Ovary (tissue), 3 donors: ENCODE measurements at regions not wholly inside any gene's neighbourhood (a gene's known extent, or its start where the extent isn't known, plus 50 kb on each side); places are given as distances from the start of the nearest gene placed in this dataset.

ENCODE experiments used
- CTCF ChIP-seq, 3 donors: fragments of 450-650 bp in 2 of 3; fragments of 200-600 bp in 1 of 3; IDR thresholded peaks; one replicate each; pipeline versions ENCODE4 v1.5.1 to v1.8.0; 2016 to 2022; ENCODE audit warnings: antibody characterized with exemption in 3 of 3, mild to moderate bottlenecking in 1 of 3
- EP300 ChIP-seq: sonication (generic); formaldehyde crosslinking; IDR thresholded peaks from one replicate; pipeline ENCODE4 v1.6.1; 2017; ENCODE audit warnings: antibody characterized with exemption
- POLR2A ChIP-seq: fragments of 450-650 bp; IDR thresholded peaks from one replicate; pipeline ENCODE4 v1.6.1; 2017; ENCODE audit warnings: antibody characterized with exemption, mild to moderate bottlenecking, moderate library complexity
- donor health status: DM: no; HTN: no; CAD: no.

GRCh38 chr6:133055441-133055966 is 185.7 kb upstream of the EYA4 start:
- no peak for TF ChIP-seq CTCF (IDR thresholded peaks at IDR 0.05)
- TF ChIP-seq POLR2A: no peak
- no peak for TF ChIP-seq EP300
